H9 (cell line): ENCODE measurements at regions not wholly inside any gene's neighbourhood (a gene's known extent, or its start where the extent isn't known, plus 50 kb on each side); places are given as distances from the start of the nearest gene placed in this dataset.

Experiments used
- DNase-seq: peaks from one replicate; pipeline ENCODE4 v3.0.0-alpha.2; 2017
- H2AFZ ChIP-seq: one replicate; pipeline ENCODE4 v1.6.1; 2013; ENCODE audit warnings: mild to moderate bottlenecking, low read length, control low read depth, moderate library complexity
- H2AK5ac ChIP-seq: 2 replicates; pipeline ENCODE4 v1.6.1; 2013; ENCODE audit warnings: low read length, control low read depth, mixed read lengths; ENCODE audit not compliant: insufficient read length
- H2BK120ac ChIP-seq: one replicate; pipeline ENCODE4 v1.6.1; 2013; ENCODE audit warnings: low read depth, mild to moderate bottlenecking, low read length, control low read depth, inconsistent platforms; ENCODE audit not compliant: poor library complexity, severe bottlenecking
- H2BK12ac ChIP-seq: 2 replicates; pipeline ENCODE4 v1.6.1; 2013; ENCODE audit warnings: low read length, control low read depth, mixed read lengths, low read depth; ENCODE audit not compliant: insufficient read length
- H2BK15ac ChIP-seq: 2 replicates; pipeline ENCODE4 v1.6.1; 2013; ENCODE audit warnings: low read depth, low read length, control low read depth
- H2BK20ac ChIP-seq: one replicate; pipeline ENCODE4 v1.6.1; 2013; ENCODE audit warnings: low read depth, mild to moderate bottlenecking, low read length, control low read depth, inconsistent platforms; ENCODE audit not compliant: poor library complexity, severe bottlenecking
- H2BK5ac ChIP-seq: 2 replicates; pipeline ENCODE4 v1.6.1; 2013; ENCODE audit warnings: low read length, control low read depth, mixed read lengths; ENCODE audit not compliant: insufficient read length
- H3K14ac ChIP-seq: 2 replicates; pipeline ENCODE4 v1.6.1; 2013; ENCODE audit warnings: low read length, control low read depth; ENCODE audit not compliant: insufficient read depth
- H3K18ac ChIP-seq: 2 replicates; pipeline ENCODE4 v1.6.1; 2013; ENCODE audit warnings: low read depth, mild to moderate bottlenecking, mixed read lengths, low read length, control low read depth; ENCODE audit not compliant: insufficient read length
- H3K23ac ChIP-seq: 2 replicates; pipeline ENCODE4 v1.6.1; 2013; ENCODE audit warnings: low read length, control low read depth, mixed read lengths, low read depth; ENCODE audit not compliant: insufficient read length
- H3K23me2 ChIP-seq: 2 replicates; pipeline ENCODE4 v1.6.1; 2013; ENCODE audit warnings: low read depth, mild to moderate bottlenecking, mixed read lengths, low read length, control low read depth; ENCODE audit not compliant: insufficient read length, poor library complexity, severe bottlenecking
- H3K27ac ChIP-seq: 2 replicates; pipeline ENCODE4 v1.5.1; 2013; ENCODE audit warnings: low read length, control low read depth, mixed read lengths, low read depth; ENCODE audit not compliant: insufficient read length
- H3K27me3 ChIP-seq: 2 replicates; pipeline ENCODE4 v1.6.1; 2013; ENCODE audit warnings: low read length, control low read depth, inconsistent platforms; ENCODE audit not compliant: insufficient read depth
- H3K4ac ChIP-seq: 2 replicates; pipeline ENCODE4 v1.6.1; 2013; ENCODE audit warnings: low read depth, mild to moderate bottlenecking, control low read depth, inconsistent platforms, low read length, moderate library complexity
- H3K4me1 ChIP-seq: 2 replicates; pipeline ENCODE4 v1.6.1; 2013; ENCODE audit warnings: low read length, control low read depth, inconsistent platforms; ENCODE audit not compliant: insufficient read depth
- H3K4me2 ChIP-seq: 2 replicates; pipeline ENCODE4 v1.6.1; 2013; ENCODE audit warnings: low read length, control low read depth, mixed read lengths; ENCODE audit not compliant: insufficient read length, insufficient read depth
- H3K56ac ChIP-seq: 2 replicates; pipeline ENCODE4 v1.6.1; 2013; ENCODE audit warnings: low read depth, mild to moderate bottlenecking, mixed read lengths, low read length, control low read depth; ENCODE audit not compliant: insufficient read length
- H3K79me1 ChIP-seq: 2 replicates; pipeline ENCODE4 v1.6.1; 2013; ENCODE audit warnings: low read depth, mild to moderate bottlenecking, moderate library complexity, low read length, control low read depth, inconsistent platforms; ENCODE audit not compliant: insufficient read depth, poor library complexity, severe bottlenecking
- H3K79me2 ChIP-seq: 2 replicates; pipeline ENCODE4 v1.6.1; 2013; ENCODE audit warnings: low read length, control low read depth, inconsistent platforms; ENCODE audit not compliant: insufficient read depth
- H3K9ac ChIP-seq: 2 replicates; pipeline ENCODE4 v1.6.1; 2013; ENCODE audit warnings: low read length, control low read depth, mixed read lengths; ENCODE audit not compliant: insufficient read length; ENCODE audit errors: extremely low read depth
- H3K9me3 ChIP-seq: one replicate; pipeline ENCODE4 v1.6.1; 2013; ENCODE audit warnings: low read depth, low read length, inconsistent platforms; ENCODE audit not compliant: control insufficient read depth
- H3T11ph ChIP-seq: one replicate; pipeline ENCODE4 v1.6.1; 2013; ENCODE audit warnings: mild to moderate bottlenecking, low read length, control low read depth, inconsistent platforms
- H4K20me1 ChIP-seq: one replicate; pipeline ENCODE4 v1.6.1; 2013; ENCODE audit not compliant: control insufficient read depth, insufficient read length, insufficient read depth
- H4K5ac ChIP-seq: 2 replicates; pipeline ENCODE4 v1.6.1; 2013; ENCODE audit warnings: low read depth, mild to moderate bottlenecking, mixed read lengths, low read length, control low read depth; ENCODE audit not compliant: insufficient read length
- H4K8ac ChIP-seq: replicated peaks from 2 replicates; pipeline ENCODE4 v1.6.1; 2013; ENCODE audit warnings: low read length, control low read depth, mixed read lengths, low read depth; ENCODE audit not compliant: insufficient read length
- H4K91ac ChIP-seq: 2 replicates; pipeline ENCODE4 v1.6.1; 2013; ENCODE audit warnings: low read depth, mild to moderate bottlenecking, moderate library complexity, mixed read lengths, low read length, control low read depth; ENCODE audit not compliant: insufficient read length
- H3K27ac Mint-ChIP-seq, 3 experiments: 2 replicates in 2 of 3; 3 replicates in 1 of 3; pipeline ENCODE4 v1.8.0; 2020 to 2021; ENCODE audit warnings: mixed read lengths in 3 of 3, mild to moderate bottlenecking in 1 of 3, moderate library complexity in 1 of 3
- H3K27me3 Mint-ChIP-seq: 2 replicates; pipeline ENCODE4 v1.8.0; 2021; ENCODE audit warnings: low read depth, mild to moderate bottlenecking, moderate library complexity, mixed read lengths
- H3K36me3 Mint-ChIP-seq, 3 experiments: 2 replicates in 2 of 3; 3 replicates in 1 of 3; pipeline ENCODE4 v1.8.0; 2020 to 2021; ENCODE audit warnings: low read depth in 3 of 3, mixed read lengths in 3 of 3; ENCODE audit not compliant: insufficient read depth in 1 of 3
- H3K4me1 Mint-ChIP-seq, 2 experiments: 2 replicates each; pipeline ENCODE4 v1.8.0; 2020; ENCODE audit warnings: mixed read lengths in 2 of 2
- H3K4me3 Mint-ChIP-seq, 2 experiments: 2 replicates in 1 of 2; 3 replicates in 1 of 2; pipeline ENCODE4 v1.8.0; 2020 to 2021; ENCODE audit warnings: mild to moderate bottlenecking in 2 of 2, mixed read lengths in 2 of 2, moderate library complexity in 1 of 2
- H3K9me3 Mint-ChIP-seq, 2 experiments: 2 replicates in 1 of 2; 3 replicates in 1 of 2; pipeline ENCODE4 v1.8.0; 2020; ENCODE audit warnings: mild to moderate bottlenecking in 2 of 2, mixed read lengths in 2 of 2, moderate library complexity in 1 of 2
- CTCF ChIP-seq: fragments of 200-600 bp; sonication (generic); conservative IDR thresholded peaks from 3 replicates; pipeline ENCODE4 v1.8.0; 2021; ENCODE audit warnings: antibody characterized with exemption, mild to moderate bottlenecking
- WGBS: extraction: QIAGEN DNeasy Blood & Tissue Kit; methylation state at CpG from one replicate; pipeline ENCODE4 v1.1.7; 2013; ENCODE audit warnings: missing lambda C conversion rate, low lambda C conversion rate, mixed read lengths; ENCODE audit not compliant: insufficient read length; ENCODE audit errors: extremely low coverage; 5-methylcytosine and 5-hydroxymethylcytosine counted together

- no peak overlapping the region for H3K27ac Mint-ChIP-seq
- Histone ChIP-seq H3K23ac (no peak overlapping the region), H3K79me1 (no peaks in the 10 kb centered on the region), H4K5ac (no peak overlapping the region), H3K9me3 (no peaks in the 10 kb centered on the region), H3K18ac (no peak overlapping the region), H2AK5ac (no peak overlapping the region), H3K9ac (no peak overlapping the region), H3K56ac (no peak overlapping the region), H2BK12ac (no peak overlapping the region), H2BK15ac (no peak overlapping the region), H3K79me2 (no peaks in the 10 kb centered on the region), H4K20me1 (no peaks in the 10 kb centered on the region), H3K27ac (no peak overlapping the region), H3K27me3 (no peaks in the 10 kb centered on the region), H2BK120ac (no peak overlapping the region), H3K4me2 (no peak overlapping the region), H4K91ac (no peak overlapping the region), H3T11ph (no peak overlapping the region), H3K4me1 (no peaks in the 10 kb centered on the region), H2AFZ (no peak overlapping the region), H3K4ac (no peak overlapping the region), H2BK20ac (no peak overlapping the region), H3K23me2 (no peaks in the 10 kb centered on the region), H4K8ac (no peak overlapping the region), H3K14ac (no peak overlapping the region), H2BK5ac (no peak overlapping the region)
- no peak for TF ChIP-seq CTCF
- no peaks in the 10 kb centered on the region for H3K36me3 Mint-ChIP-seq
- no peak for DNase-seq
- H3K4me1 Mint-ChIP-seq, result peaks cover 3 to 7% of the 10 kb centered on the region in 2 experiments
- H3K4me3 Mint-ChIP-seq, result no peak overlapping the region
- H3K27me3 Mint-ChIP-seq, result 0 out of 2 replicates have a peak, but pooled peaks cover 2% of the 10 kb centered on the region
- WGBS, result no CpG with 5 or more reads among the region's 8 CpGs
- no peaks in the 10 kb centered on the region for H3K9me3 Mint-ChIP-seq
These were observed 365.6 kb downstream of the WDR11 start for GRCh38 chr10:121216721-121217181.
